H1 (cell line): ENCODE measurements at regions not wholly inside any gene's neighbourhood (a gene's known extent, or its start where the extent isn't known, plus 50 kb on each side); places are given as distances from the start of the nearest gene placed in this dataset.
"Not testable (repeated sequence)": the region's sequence is repeated elsewhere in the genome, so short reads cannot be mapped to it uniquely, and the experiment has no call there.

Source experiments
- CTCF ChIA-PET: fragments of 300-600 bp; sonication (Branson Sonifier 250); formaldehyde crosslinking; loops from one replicate; lab custom pipeline; 2021; ENCODE audit not compliant: partially characterized antibody; lab: Charles Lee
- POLR2A ChIA-PET: fragments of 300-600 bp; sonication (Branson Sonifier 250); formaldehyde crosslinking; loops from one replicate; lab custom pipeline; 2021; ENCODE audit warnings: inconsistent platforms; ENCODE audit not compliant: partially characterized antibody; lab: Charles Lee
- DNase-seq, 2 experiments: peaks; one replicate each; pipeline versions ENCODE4 v3.0.0 to v3.0.0-alpha.2; 2010 to 2022; ENCODE audit warnings: low spot score in 2 of 2, low read depth in 1 of 2, mixed read lengths in 1 of 2
- FAIRE-seq: peaks from 2 replicates; lab custom pipeline; 2011; peaks lifted over from hg19 to GRCh38; lab: Jason Lieb, UNC
- H2AFZ ChIP-seq: 2 replicates; pipeline ENCODE4 v1.8.1; 2012; ENCODE audit warnings: low read length, inconsistent platforms
- H2AK5ac ChIP-seq: 2 replicates; pipeline ENCODE4 v1.6.1; 2013; ENCODE audit warnings: low read depth, low read length
- H2BK120ac ChIP-seq: replicated peaks from 2 replicates; pipeline ENCODE3; 2013; ENCODE audit warnings: low read depth, low read length, inconsistent platforms
- H2BK12ac ChIP-seq: 2 replicates; pipeline ENCODE4 v1.6.1; 2013; ENCODE audit warnings: low read depth, low read length
- H2BK15ac ChIP-seq: 2 replicates; pipeline ENCODE4 v1.6.1; 2013; ENCODE audit warnings: low read length
- H2BK20ac ChIP-seq: 2 replicates; pipeline ENCODE4 v1.6.1; 2013; ENCODE audit warnings: low read length
- H2BK5ac ChIP-seq: 2 replicates; pipeline ENCODE4 v1.6.1; 2013; ENCODE audit warnings: low read depth, low read length
- H3K14ac ChIP-seq: 2 replicates; pipeline ENCODE4 v1.6.1; 2013; ENCODE audit warnings: inconsistent platforms; ENCODE audit not compliant: insufficient read length
- H3K18ac ChIP-seq: 2 replicates; pipeline ENCODE4 v1.6.1; 2013; ENCODE audit warnings: low read length; ENCODE audit errors: extremely low read depth
- H3K23ac ChIP-seq: 2 replicates; pipeline ENCODE4 v1.6.1; 2013; ENCODE audit warnings: inconsistent platforms; ENCODE audit not compliant: insufficient read length
- H3K23me2 ChIP-seq: 2 replicates; pipeline ENCODE4 v1.6.1; 2013; ENCODE audit warnings: low read depth, low read length
- H3K27ac ChIP-seq: 2 replicates; pipeline ENCODE4 v1.6.1; 2011; ENCODE audit warnings: low read depth, low read length, inconsistent platforms
- H3K27me3 ChIP-seq, 4 experiments: replicated peaks in 1 of 4; 1 replicate in 1 of 4; 2 replicates in 3 of 4; pipeline versions ENCODE4 v1.6.1 to v1.8.1; 2011 to 2013; ENCODE audit warnings: low read length in 3 of 4, mild to moderate bottlenecking in 3 of 4, inconsistent platforms in 2 of 4, mixed read lengths in 2 of 4, moderate library complexity in 1 of 4; ENCODE audit not compliant: control insufficient read depth in 3 of 4, insufficient read depth in 3 of 4; ENCODE audit errors: extremely low read depth in 1 of 4
- H3K36me3 ChIP-seq, 4 experiments: 2 replicates each; pipeline versions ENCODE4 v1.6.1 to v1.8.1; 2011 to 2013; ENCODE audit warnings: mild to moderate bottlenecking in 4 of 4, low read length in 3 of 4, moderate library complexity in 2 of 4, control low read depth in 1 of 4, inconsistent platforms in 1 of 4; ENCODE audit not compliant: insufficient read depth in 4 of 4, control insufficient read depth in 2 of 4
- H3K4ac ChIP-seq: replicated peaks from 2 replicates; pipeline ENCODE3; 2013; ENCODE audit warnings: low read length, low read depth, mixed read lengths, inconsistent platforms; ENCODE audit not compliant: insufficient read length
- H3K4me1 ChIP-seq, 4 experiments: replicated peaks in 1 of 4; 1 replicate in 1 of 4; 2 replicates in 3 of 4; pipeline versions ENCODE4 v1.6.1 to v1.8.1; 2011 to 2013; ENCODE audit warnings: low read length in 3 of 4, inconsistent platforms in 2 of 4, mixed read lengths in 1 of 4; ENCODE audit not compliant: insufficient read depth in 4 of 4, control insufficient read depth in 3 of 4
- H3K4me2 ChIP-seq, 2 experiments: 2 replicates each; pipeline versions ENCODE4 v1.6.1 to v1.8.1; 2011 to 2013; ENCODE audit warnings: low read depth in 2 of 2, low read length in 2 of 2, control low read depth in 1 of 2, inconsistent platforms in 1 of 2, mild to moderate bottlenecking in 1 of 2; ENCODE audit not compliant: insufficient read depth in 1 of 2
- H3K4me3 ChIP-seq, 4 experiments: fragments of 200-600, 300-600 bp in 1 of 4; sonication (generic), shearing (Covaris generic), sonication (Bioruptor Twin) in 1 of 4; 2 replicates each; pipeline versions ENCODE4 v1.5.1 to v1.8.1; 2011 to 2016; ENCODE audit warnings: low read length in 4 of 4, low read depth in 3 of 4, control low read depth in 2 of 4, inconsistent platforms in 2 of 4, mild to moderate bottlenecking in 2 of 4, mixed read lengths in 1 of 4, moderate library complexity in 1 of 4; ENCODE audit not compliant: insufficient read depth in 2 of 4; ENCODE audit errors: extremely low read depth in 1 of 4
- H3K56ac ChIP-seq: replicated peaks from 2 replicates; pipeline ENCODE3; 2013; ENCODE audit warnings: low read depth, mild to moderate bottlenecking, mixed read lengths, low read length, inconsistent platforms; ENCODE audit not compliant: insufficient read length
- H3K79me1 ChIP-seq: 2 replicates; pipeline ENCODE4 v1.6.1; 2013; ENCODE audit warnings: low read depth, low read length, control low read depth
- H3K79me2 ChIP-seq, 2 experiments: 2 replicates each; pipeline versions ENCODE4 v1.6.1 to v1.8.1; 2012 to 2013; ENCODE audit warnings: low read length in 2 of 2, mild to moderate bottlenecking in 2 of 2, inconsistent platforms in 1 of 2; ENCODE audit not compliant: insufficient read depth in 2 of 2, control insufficient read depth in 1 of 2
- H3K9ac ChIP-seq, 4 experiments: replicated peaks in 1 of 4; 1 replicate in 1 of 4; 2 replicates in 3 of 4; pipeline versions ENCODE4 v1.6.1 to v1.8.1; 2011 to 2013; ENCODE audit warnings: low read depth in 3 of 4, low read length in 3 of 4, control low read depth in 2 of 4, mild to moderate bottlenecking in 2 of 4, moderate library complexity in 2 of 4, inconsistent platforms in 1 of 4; ENCODE audit errors: extremely low read depth in 1 of 4
- H3K9me3 ChIP-seq, 2 experiments: 2 replicates each; pipeline versions ENCODE4 v1.6.1 to v1.8.1; 2012 to 2013; ENCODE audit warnings: mild to moderate bottlenecking in 2 of 2, moderate library complexity in 2 of 2, control low read depth in 1 of 2, inconsistent platforms in 1 of 2, low read depth in 1 of 2, low read length in 1 of 2, mixed read lengths in 1 of 2; ENCODE audit not compliant: insufficient read depth in 2 of 2
- H4K20me1 ChIP-seq, 2 experiments: replicated peaks in 1 of 2; 2 replicates each; pipeline versions ENCODE3 to v1.8.1; 2011 to 2013; ENCODE audit warnings: inconsistent platforms in 2 of 2, low read length in 2 of 2, mild to moderate bottlenecking in 1 of 2; ENCODE audit not compliant: insufficient read depth in 2 of 2, control insufficient read depth in 1 of 2
- H4K5ac ChIP-seq: 2 replicates; pipeline ENCODE4 v1.6.1; 2013; ENCODE audit warnings: low read length, low read depth, mixed read lengths, inconsistent platforms; ENCODE audit not compliant: insufficient read length
- H4K8ac ChIP-seq: 2 replicates; pipeline ENCODE4 v1.8.0; 2013; ENCODE audit warnings: mild to moderate bottlenecking, moderate library complexity, low read length, inconsistent platforms; ENCODE audit not compliant: insufficient read depth; ENCODE audit errors: extremely low read depth
- H4K91ac ChIP-seq: replicated peaks from 2 replicates; pipeline ENCODE3; 2013; ENCODE audit warnings: low read length, mixed read lengths, inconsistent platforms; ENCODE audit not compliant: insufficient read length
- WGBS, 2 experiments: shearing (Covaris generic) in 1 of 2; methylation state at CpG; one replicate each; pipeline versions ENCODE4 v1.1.6 to v1.1.7; 2013 to 2015; ENCODE audit warnings: low lambda C conversion rate in 2 of 2, mixed read lengths in 2 of 2, inconsistent platforms in 1 of 2, low coverage in 1 of 2, missing lambda C conversion rate in 1 of 2; ENCODE audit not compliant: insufficient replicate concordance in 2 of 2, insufficient coverage in 1 of 2, insufficient read length in 1 of 2; ENCODE audit errors: extremely low coverage in 1 of 2, missing lambda C conversion rate in 1 of 2; 5-methylcytosine and 5-hydroxymethylcytosine counted together

DNA sequence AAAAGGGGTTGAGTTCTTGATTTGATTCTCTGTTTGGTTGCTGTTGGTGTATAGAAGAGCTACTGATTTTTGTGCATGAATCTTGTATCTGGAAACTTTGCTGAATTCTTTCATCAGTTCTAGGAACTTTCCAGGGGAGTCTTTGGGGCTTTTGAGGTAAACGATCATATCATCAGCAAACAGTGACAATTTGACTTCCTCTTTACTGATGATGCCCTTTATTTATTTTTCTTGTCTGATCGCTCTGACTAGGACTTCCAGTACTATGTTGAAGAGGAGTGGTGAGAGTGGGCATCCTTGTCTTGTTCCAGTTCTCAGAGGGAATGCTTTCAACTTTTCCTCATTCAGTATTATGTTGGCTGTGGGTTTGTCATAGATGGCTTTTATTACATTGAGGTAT lies 304.0 kb downstream of the MTERF1 start:
- H3K4me1 ChIP-seq, H2AFZ ChIP-seq, H3K9ac ChIP-seq, H3K14ac ChIP-seq, H2BK12ac ChIP-seq, POLR2A ChIA-PET, H4K20me1 ChIP-seq, H2AK5ac ChIP-seq, H3K36me3 ChIP-seq, H3K27me3 ChIP-seq, CTCF ChIA-PET, FAIRE-seq, H3K27ac ChIP-seq, H4K91ac ChIP-seq, H3K4ac ChIP-seq, H3K4me3 ChIP-seq, H3K56ac ChIP-seq, H3K9me3 ChIP-seq, H2BK20ac ChIP-seq, H2BK15ac ChIP-seq, H3K18ac ChIP-seq, H3K79me1 ChIP-seq, DNase-seq, H3K23me2 ChIP-seq, H4K5ac ChIP-seq, H2BK120ac ChIP-seq, H4K8ac ChIP-seq, H3K23ac ChIP-seq, H3K4me2 ChIP-seq, H3K79me2 ChIP-seq, H2BK5ac ChIP-seq: not testable (repeated sequence)
- 94% methylated on average over 2 of the region's 2 CpGs; no CpG with 5 or more reads in 1 of the 2 experiments for WGBS, 2 experiments
